GM21390 (cell line): ENCODE measurements at regions not wholly inside any gene's neighbourhood (a gene's known extent, or its start where the extent isn't known, plus 50 kb on each side); places are given as distances from the start of the nearest gene placed in this dataset.
A peak's percentile ranks its signal among the peaks of the same experiment; 100 is the strongest.
"Not testable (repeated sequence)": the region's sequence is repeated elsewhere in the genome, so short reads cannot be mapped to it uniquely, and the experiment has no call there.

Source experiments
- ATAC-seq: cut with Tn5 transposase; IDR thresholded peaks from one replicate; pipeline ENCODE4 v1.9.1; 2021; ENCODE audit not compliant: unreplicated experiment

- no peak for ATAC-seq
These were observed 349.2 kb upstream of the PRKCQ start for GRCh38 chr10:6929148-6929830.

- ATAC-seq = no peak
These were observed 348.5 kb upstream of the PRKCQ start for GRCh38 chr10:6928586-6928985.

GRCh38 chr10:6926971-6927370, 346.9 kb upstream of the PRKCQ start:
- ATAC-seq = no peak

- no peak for ATAC-seq
These were observed 345.1 kb upstream of the PRKCQ start for GRCh38 chr10:6925146-6925545.

GRCh38 chr10:6924166-6924565, 344.1 kb upstream of the PRKCQ start:
- no peak for ATAC-seq

GRCh38 chr10:6921026-6921425, 340.9 kb upstream of the PRKCQ start:
- ATAC-seq = not testable (repeated sequence)

GRCh38 chr10:6920072-6921019, 340.3 kb upstream of the PRKCQ start:
- ATAC-seq = peak; percentile 98

GRCh38 chr10:6919077-6919476, 339.0 kb upstream of the PRKCQ start:
- no peak for ATAC-seq

- ATAC-seq = no peak
These were observed 338.2 kb upstream of the PRKCQ start for GRCh38 chr10:6918305-6918704.

GRCh38 chr10:6917125-6917524, 337.0 kb upstream of the PRKCQ start:
- no peak for ATAC-seq

GRCh38 chr10:6916601-6917000, 336.5 kb upstream of the PRKCQ start:
- no peak for ATAC-seq

- no peak for ATAC-seq
These were observed 335.2 kb upstream of the PRKCQ start for GRCh38 chr10:6915307-6915706.

GRCh38 chr10:6912929-6913328, 332.9 kb upstream of the PRKCQ start:
- no peak for ATAC-seq

GRCh38 chr10:6912424-6912823, 332.3 kb upstream of the PRKCQ start:
- ATAC-seq = no peak

GRCh38 chr10:6912021-6912420, 331.9 kb upstream of the PRKCQ start:
- ATAC-seq = no peak

- ATAC-seq = no peak
These were observed 330.0 kb upstream of the PRKCQ start for GRCh38 chr10:6909905-6910560.

GRCh38 chr10:6907877-6908530, 327.9 kb upstream of the PRKCQ start:
- no peak for ATAC-seq

- no peak for ATAC-seq
These were observed 314.3 kb upstream of the PRKCQ start for GRCh38 chr10:6894405-6894804.

- no peak for ATAC-seq
These were observed 312.8 kb upstream of the PRKCQ start for GRCh38 chr10:6892864-6893263.

- ATAC-seq = no peak
These were observed 311.8 kb upstream of the PRKCQ start for GRCh38 chr10:6891924-6892323.

- no peak for ATAC-seq
These were observed 309.6 kb upstream of the PRKCQ start for GRCh38 chr10:6889718-6890117.
